GM12878 (cell line): ENCODE measurements at regions not wholly inside any gene's neighbourhood (a gene's known extent, or its start where the extent isn't known, plus 50 kb on each side); places are given as distances from the start of the nearest gene placed in this dataset.

ENCODE experiments used
- ATAC-seq: fragments of 200-7000 bp; cut with Tn5 transposase; 3 replicates; pipeline ENCODE4 v1.9.1; 2020; ENCODE audit warnings: mild to moderate bottlenecking, moderate library complexity
- BruUV-seq: library from RNA; stranded (reverse); fragments of 400-500 nt; replicated peaks from 2 replicates; lab custom pipeline; 2021; lab: Mats Ljungman, UMichigan
- CTCF ChIA-PET: fragments of 300-600 bp; sonication (Branson Sonifier 250); formaldehyde crosslinking; extraction: SDS; loops from one replicate; lab custom pipeline; 2021; ENCODE audit warnings: inconsistent platforms; lab: Yijun Ruan, JAX
- POLR2A ChIA-PET: fragments of 350-600 bp; formaldehyde crosslinking; extraction: SDS; loops from one replicate; lab custom pipeline; 2021; ENCODE audit warnings: inconsistent platforms; lab: Charles Lee
- RAD21 ChIA-PET: fragments of 300-600 bp; sonication (Branson Sonifier 250); formaldehyde crosslinking; loops from one replicate; lab custom pipeline; 2023; ENCODE audit warnings: antibody characterized with exemption; ENCODE audit not compliant: unreplicated experiment; lab: Charles Lee
- SMC1A ChIA-PET: fragments of 300-600 bp; sonication (Branson Sonifier 250); formaldehyde crosslinking; loops from one replicate; lab custom pipeline; 2023; ENCODE audit not compliant: unreplicated experiment, uncharacterized antibody; lab: Charles Lee
- DNase-seq: peaks from one replicate; pipeline ENCODE4 v3.0.0-alpha.2; 2011; ENCODE audit warnings: low read depth, low spot score
- FAIRE-seq: peaks from 3 replicates; lab custom pipeline; 2011; peaks lifted over from hg19 to GRCh38; lab: Jason Lieb, UNC
- H2AFZ ChIP-seq: 2 replicates; pipeline ENCODE4 v1.6.0; 2011; ENCODE audit warnings: low read depth, low read length, control low read depth; ENCODE audit not compliant: control insufficient read depth
- H3K27ac ChIP-seq: 2 replicates; pipeline ENCODE4 v1.5.1; 2011; ENCODE audit warnings: control low read depth; ENCODE audit not compliant: control insufficient read depth, insufficient read depth
- H3K27me3 ChIP-seq, 2 experiments: replicated peaks in 1 of 2; 2 replicates each; pipeline versions ENCODE4 v1.6.0 to v1.6.1; 2011; ENCODE audit warnings: low read length in 1 of 2; ENCODE audit not compliant: control insufficient read depth in 2 of 2, insufficient read depth in 2 of 2
- H3K36me3 ChIP-seq, 2 experiments: 2 replicates each; pipeline ENCODE4 v1.5.1; 2011; ENCODE audit warnings: low read length in 1 of 2; ENCODE audit not compliant: control insufficient read depth in 2 of 2, insufficient read depth in 2 of 2
- H3K4me1 ChIP-seq: 2 replicates; pipeline ENCODE4 v1.6.1; 2011; ENCODE audit warnings: mild to moderate bottlenecking, low read length, moderate library complexity, mixed read lengths; ENCODE audit not compliant: control insufficient read depth, insufficient read depth
- H3K4me2 ChIP-seq: 2 replicates; pipeline ENCODE4 v1.6.0; 2011; ENCODE audit warnings: control low read depth; ENCODE audit not compliant: control insufficient read depth, insufficient read depth
- H3K4me3 ChIP-seq: fragments of 200-600 bp; sonication (generic); 2 replicates; pipeline ENCODE4 v1.5.1; 2016
- H3K79me2 ChIP-seq: 2 replicates; pipeline ENCODE4 v1.6.0; 2011; ENCODE audit warnings: low read length; ENCODE audit not compliant: control insufficient read depth, insufficient read depth
- H3K9ac ChIP-seq: 2 replicates; pipeline ENCODE4 v1.8.0; 2011; ENCODE audit warnings: low read length, control low read depth, mixed read lengths; ENCODE audit not compliant: control insufficient read depth, insufficient read depth
- H3K9me3 ChIP-seq: replicated peaks from 3 replicates; pipeline ENCODE4 v1.5.1; 2011; ENCODE audit warnings: mild to moderate bottlenecking, low read length; ENCODE audit not compliant: control insufficient read depth, insufficient read depth
- H4K20me1 ChIP-seq: 2 replicates; pipeline ENCODE4 v1.6.0; 2011; ENCODE audit not compliant: control insufficient read depth, insufficient read depth
- EP300 ChIP-seq, 2 experiments: fragments of 150-350 bp in 1 of 2; IDR thresholded peaks; 2 replicates each; pipeline ENCODE4 v1.6.1; 2011 to 2012; ENCODE audit warnings: low read depth in 2 of 2, low read length in 2 of 2, borderline replicate concordance in 1 of 2, improper control_type of control experiment in 1 of 2, inconsistent platforms in 1 of 2; ENCODE audit not compliant: control insufficient read depth in 1 of 2
- EZH2 ChIP-seq: IDR thresholded peaks from 2 replicates; pipeline ENCODE4 v1.6.1; 2012; ENCODE audit warnings: low read depth, mild to moderate bottlenecking, control low read depth, inconsistent platforms, low read length, borderline replicate concordance; ENCODE audit not compliant: control insufficient read depth
- MLLT1 ChIP-seq: fragments of 450-650 bp; IDR thresholded peaks from 2 replicates; pipeline ENCODE4 v1.6.1; 2016; ENCODE audit warnings: mild to moderate bottlenecking
- MXI1 ChIP-seq: fragments of 150-350 bp; IDR thresholded peaks from 2 replicates; pipeline ENCODE4 v1.6.1; 2011; ENCODE audit warnings: low read depth, mild to moderate bottlenecking, inconsistent platforms, low read length, improper control_type of control experiment
- NR2C2 ChIP-seq: IDR thresholded peaks from 2 replicates; pipeline ENCODE4 v1.6.1; 2011; ENCODE audit warnings: borderline replicate concordance, low read depth; ENCODE audit not compliant: control insufficient read depth, insufficient read length
- STAT3 ChIP-seq: IDR thresholded peaks from 2 replicates; pipeline ENCODE4 v1.6.1; 2011; ENCODE audit warnings: low read depth, low read length, improper control_type of control experiment
- TBL1XR1 ChIP-seq: IDR thresholded peaks from 2 replicates; pipeline ENCODE4 v1.6.1; 2012; ENCODE audit warnings: low read depth, low read length, improper control_type of control experiment
- TCF12 ChIP-seq: IDR thresholded peaks from 2 replicates; pipeline ENCODE4 v1.6.1; 2011; ENCODE audit warnings: low read depth, mild to moderate bottlenecking, low read length
- ZBTB4 ChIP-seq: fragments of 450-650 bp; formaldehyde crosslinking; IDR thresholded peaks from 2 replicates; pipeline ENCODE4 v1.4.0; 2022; ENCODE audit warnings: mild to moderate bottlenecking, moderate library complexity
- WGBS: methylation state at CpG from one replicate; pipeline ENCODE4 v1.1.6; 2016; ENCODE audit warnings: low lambda C conversion rate; ENCODE audit not compliant: insufficient replicate concordance, insufficient coverage; ENCODE audit errors: missing lambda C conversion rate; 5-methylcytosine and 5-hydroxymethylcytosine counted together
- in situ Hi-C: fragments of 300-500 bp; cut with MboI; formaldehyde crosslinking; loops from 9 replicates; pipeline ENCODE4 v1.14.3; 2018; ENCODE audit warnings: mixed read lengths
- intact Hi-C: fragments of 100-400 bp; cut with micrococcal nuclease; formaldehyde crosslinking; loops from one replicate; pipeline ENCODE4 v1.14.2; 2022; ENCODE audit not compliant: unreplicated experiment
- TF ChIP-seq, protein P1 (sequence below): IDR thresholded peaks from 2 replicates; pipeline ENCODE4 v1.6.1; 2012; ENCODE audit warnings: low read depth, low read length, improper control_type of control experiment

DNA sequence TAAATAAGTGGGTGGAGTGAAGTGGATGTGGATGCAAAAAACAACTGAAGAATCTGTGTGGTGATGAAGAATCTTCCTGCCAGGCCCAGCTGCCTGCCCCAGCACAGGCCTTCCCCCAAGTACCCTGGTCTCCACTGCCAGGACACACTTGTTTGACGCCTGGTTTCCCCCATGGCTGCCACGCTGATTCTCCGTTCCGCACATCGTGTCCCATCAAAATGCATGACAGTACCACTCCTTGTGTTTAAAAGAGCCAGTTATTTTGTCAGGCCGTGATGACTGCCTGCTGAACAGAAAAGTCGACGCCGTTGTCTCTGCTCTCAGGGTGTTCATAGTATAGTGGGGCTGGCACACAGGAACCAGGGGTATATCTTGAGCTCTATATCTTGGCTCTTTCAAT is 50.3 kb upstream of the KYNU start:
- TF ChIP-seq STAT3 (no peak), MXI1 (no peak)
- Histone ChIP-seq H3K9me3 (no peaks in the 10 kb centered on the region), H3K36me3 (no peaks in the 10 kb centered on the region), H4K20me1 (no peaks in the 10 kb centered on the region), H3K4me3 (no peak overlapping the region), H3K27me3 (no peaks in the 10 kb centered on the region), H3K4me1 (no peaks in the 10 kb centered on the region), H3K4me2 (no peak overlapping the region), H2AFZ (no peak overlapping the region), H3K27ac (no peak overlapping the region), H3K79me2 (no peaks in the 10 kb centered on the region), H3K9ac (no peak overlapping the region)
- FAIRE-seq, result no peak
- intact Hi-C loops, result no loop called here
- CTCF ChIA-PET, result no interaction called here
- BruUV-seq, result no TSS peak
- no peak for DNase-seq
- SMC1A ChIA-PET, result no interaction called here
- in situ Hi-C loops, result no loop called here
- ATAC-seq, result no peak
- 95% methylated on average over 9 of the region's 9 CpGs for WGBS
- POLR2A ChIA-PET, result no interaction called here
- RAD21 ChIA-PET, result no interaction called here

GRCh38 chr2:142825861-142826260 is 51.6 kb upstream of the KYNU start:
- no peak for FAIRE-seq
- TF ChIP-seq, protein P1, sequence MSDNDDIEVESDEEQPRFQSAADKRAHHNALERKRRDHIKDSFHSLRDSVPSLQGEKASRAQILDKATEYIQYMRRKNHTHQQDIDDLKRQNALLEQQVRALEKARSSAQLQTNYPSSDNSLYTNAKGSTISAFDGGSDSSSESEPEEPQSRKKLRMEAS, result no peak
- TF ChIP-seq TBL1XR1 (no peak), EZH2 (no peak), ZBTB4 (no peak), TCF12 (no peak), MLLT1 (no peak), EP300 (IDR thresholded peaks at IDR 0.05; ENCODE audit: borderline replicate concordance in 1 of 2, control insufficient read depth in 1 of 2, low read depth in 2 of 2, low read length in 2 of 2) (no peak), NR2C2 (no peak)
- Histone ChIP-seq H3K9me3 (no peaks in the 10 kb centered on the region), H3K79me2 (no peaks in the 10 kb centered on the region), H3K27ac (no peak overlapping the region), H3K4me3 (no peak overlapping the region), H4K20me1 (no peaks in the 10 kb centered on the region), H3K9ac (no peak overlapping the region), H3K27me3 (no peaks in the 10 kb centered on the region), H3K4me2 (no peak overlapping the region), H3K36me3 (no peaks in the 10 kb centered on the region), H2AFZ (no peak overlapping the region), H3K4me1 (no peaks in the 10 kb centered on the region)
- WGBS, result 96% methylated on average over 2 of the region's 2 CpGs
- CTCF ChIA-PET, result no interaction called here
- SMC1A ChIA-PET, result interaction anchor here (0.7 to 1.9 kb wide), 4 partner anchors 12 to 38 kb away, joined by 3 to 6 read pairs (median 4); no protein-coding TSS in a partner anchor
- no peak for ATAC-seq
- BruUV-seq, result no TSS peak
- POLR2A ChIA-PET, result no interaction called here
- in situ Hi-C loops, result no loop called here
- no peak for DNase-seq
- RAD21 ChIA-PET, result no interaction called here
- intact Hi-C loops, result no loop called here
